Activated T-cell treated with anti-CD3 and anti-CD28 coated beads, Interleukin-2, amount 50 U/mL, for 4 hours (primary cell): ENCODE measurements at regions not wholly inside any gene's neighbourhood (a gene's known extent, or its start where the extent isn't known, plus 50 kb on each side); places are given as distances from the start of the nearest gene placed in this dataset.

ENCODE experiments used
- ATAC-seq, 2 donors: fragments of 200-7000 bp; cut with Tn5 transposase; one replicate each; pipeline ENCODE4 v1.10.0; 2021
- DNase-seq: peaks from one replicate; pipeline ENCODE4 v3.0.0-alpha.2; 2020
- H3K27me3 Mint-ChIP-seq: one replicate; pipeline ENCODE4 v1.8.0; 2021; ENCODE audit warnings: low read depth, mixed read lengths
- H3K36me3 Mint-ChIP-seq: one replicate; pipeline ENCODE4 v1.8.0; 2022; ENCODE audit warnings: mixed read lengths; ENCODE audit not compliant: insufficient read depth
- H3K4me1 Mint-ChIP-seq: one replicate; pipeline ENCODE4 v1.8.0; 2021; ENCODE audit warnings: low read depth, mixed read lengths
- H3K4me3 Mint-ChIP-seq: one replicate; pipeline ENCODE4 v1.8.0; 2021; ENCODE audit warnings: mild to moderate bottlenecking, moderate library complexity, mixed read lengths
- H3K9me3 Mint-ChIP-seq: one replicate; pipeline ENCODE4 v1.8.0; 2021; ENCODE audit warnings: mixed read lengths

- H3K4me1 Mint-ChIP-seq = no peaks in the 10 kb centered on the region
- H3K9me3 Mint-ChIP-seq = no peaks in the 10 kb centered on the region
- ATAC-seq (no peak), DNase-seq (no peak)
- H3K36me3 Mint-ChIP-seq = no peaks in the 10 kb centered on the region
- no peak overlapping the region for H3K4me3 Mint-ChIP-seq
- peaks cover 1% of the 10 kb centered on the region for H3K27me3 Mint-ChIP-seq
Measured at GRCh38 chr11:119935349-119935925, 202.5 kb downstream of the TRIM29 start.

DNA sequence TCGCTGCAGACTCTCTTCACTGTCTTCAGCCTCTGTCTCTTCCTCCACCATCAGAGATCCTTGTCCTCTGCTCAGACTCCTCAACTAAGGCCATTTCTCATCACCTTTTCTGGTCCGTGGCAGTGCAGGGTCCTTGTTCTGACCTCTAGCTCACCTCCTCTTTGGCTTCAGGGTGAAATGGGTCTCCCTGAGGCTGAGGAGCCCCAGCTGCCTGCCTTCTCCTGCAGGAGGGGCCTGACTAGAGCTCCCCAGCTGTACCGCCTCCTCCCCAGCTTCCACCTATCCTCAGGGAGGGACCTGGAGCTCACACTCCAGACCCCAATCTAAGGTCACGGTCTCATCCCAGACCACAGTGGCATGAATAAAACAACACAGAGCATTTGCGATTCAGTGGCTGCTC is 203.0 kb downstream of the TRIM29 start:
- no peak overlapping the region for H3K4me3 Mint-ChIP-seq
- no peak for DNase-seq
- H3K27me3 Mint-ChIP-seq = peaks cover 1% of the 10 kb centered on the region
- ATAC-seq = no peak
- no peaks in the 10 kb centered on the region for H3K36me3 Mint-ChIP-seq
- H3K9me3 Mint-ChIP-seq = no peaks in the 10 kb centered on the region
- no peaks in the 10 kb centered on the region for H3K4me1 Mint-ChIP-seq

DNA sequence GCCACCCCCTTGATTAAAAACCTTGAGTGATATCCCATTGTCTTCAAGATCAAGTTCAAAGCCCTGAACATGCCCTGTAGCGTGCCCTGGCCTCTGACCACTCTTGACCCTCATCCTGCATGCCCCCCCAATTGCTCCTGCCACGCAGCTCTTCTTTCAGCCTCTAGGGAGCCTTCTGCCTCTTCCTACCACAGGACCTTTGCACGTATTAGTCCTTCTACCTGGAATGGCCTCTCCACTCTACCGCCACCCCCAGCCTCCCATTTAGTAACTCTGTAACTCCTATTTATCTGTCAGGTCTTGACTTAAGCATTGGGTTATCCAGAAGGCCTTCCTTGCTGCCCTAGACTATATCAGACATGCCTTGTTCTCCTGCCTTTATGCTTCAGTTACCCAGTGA is 203.6 kb downstream of the TRIM29 start:
- ATAC-seq (no peak), DNase-seq (no peak)
- H3K27me3 Mint-ChIP-seq = peaks cover 1% of the 10 kb centered on the region
- no peak overlapping the region for H3K4me3 Mint-ChIP-seq
- H3K36me3 Mint-ChIP-seq = no peaks in the 10 kb centered on the region
- no peaks in the 10 kb centered on the region for H3K4me1 Mint-ChIP-seq
- H3K9me3 Mint-ChIP-seq = no peaks in the 10 kb centered on the region

DNA sequence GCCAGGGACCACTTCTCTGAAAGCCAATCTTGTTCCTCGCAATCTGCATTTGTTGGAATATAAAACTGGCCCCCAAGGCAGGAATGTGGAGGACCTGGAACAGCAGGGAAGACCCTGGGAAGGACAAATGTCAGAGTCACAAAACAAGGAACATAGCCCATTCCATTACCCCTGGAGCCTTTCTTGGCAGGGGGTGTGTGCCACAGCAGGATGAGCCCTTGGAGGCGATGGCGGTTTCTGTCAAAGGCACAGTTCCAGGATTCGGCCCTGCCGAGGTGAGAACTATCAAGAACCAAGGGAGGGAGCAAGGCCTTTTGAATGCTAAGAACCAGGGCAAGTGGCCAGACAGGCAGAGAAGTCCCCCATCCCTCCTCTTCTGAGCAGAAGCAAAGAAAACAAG is 204.3 kb downstream of the TRIM29 start:
- ATAC-seq = no peak
- H3K27me3 Mint-ChIP-seq = peaks cover 1% of the 10 kb centered on the region
- H3K36me3 Mint-ChIP-seq = no peaks in the 10 kb centered on the region
- H3K9me3 Mint-ChIP-seq = no peaks in the 10 kb centered on the region
- H3K4me1 Mint-ChIP-seq = no peaks in the 10 kb centered on the region
- H3K4me3 Mint-ChIP-seq = no peak overlapping the region
- DNase-seq = no peak

DNA sequence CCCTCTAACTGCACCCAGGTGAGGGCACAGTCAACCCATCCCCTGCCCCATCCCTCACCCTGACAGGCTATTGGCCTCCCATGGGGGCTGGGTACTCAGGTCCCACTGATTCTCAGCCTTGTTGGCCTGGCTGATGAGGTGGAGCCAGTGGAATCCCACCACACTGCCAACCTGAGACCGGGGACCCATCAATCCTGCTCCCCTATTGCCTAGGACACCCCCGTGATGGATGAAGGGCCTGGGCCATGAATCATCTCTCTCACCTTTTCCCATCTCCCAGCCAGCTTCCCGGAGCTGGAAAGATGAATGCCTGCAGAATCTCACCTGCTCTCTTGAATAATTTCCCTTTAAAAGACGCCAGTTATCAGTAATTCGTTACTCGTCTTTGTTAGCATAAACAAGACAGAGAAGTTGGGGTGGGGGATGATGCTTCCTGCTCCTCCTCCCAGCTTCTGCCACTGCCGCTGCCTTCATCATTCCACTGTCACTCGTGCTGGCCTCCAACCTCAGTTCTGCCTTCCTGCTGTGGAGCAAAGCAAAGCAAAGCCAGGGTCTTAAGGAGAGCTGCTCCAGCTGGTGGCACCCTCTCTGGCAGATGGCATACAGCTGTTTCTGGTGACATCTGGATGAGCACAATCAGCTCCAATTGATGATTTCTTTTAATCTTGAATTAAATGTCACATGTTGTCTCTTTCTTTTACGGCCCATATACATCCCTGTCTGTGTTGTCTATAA is 204.0 kb upstream of the NECTIN1 start:
- no peak for ATAC-seq
- no peaks in the 10 kb centered on the region for H3K36me3 Mint-ChIP-seq
- H3K9me3 Mint-ChIP-seq = no peaks in the 10 kb centered on the region
- DNase-seq = no peak
- H3K27me3 Mint-ChIP-seq = peaks cover 5% of the 10 kb centered on the region
- H3K4me1 Mint-ChIP-seq = no peaks in the 10 kb centered on the region
- H3K4me3 Mint-ChIP-seq = no peak overlapping the region

- Mint-ChIP-seq H3K9me3 (no peaks in the 10 kb centered on the region), H3K4me1 (no peaks in the 10 kb centered on the region), H3K36me3 (no peaks in the 10 kb centered on the region), H3K4me3 (no peak overlapping the region), H3K27me3 (peaks cover 10% of the 10 kb centered on the region)
- ATAC-seq (no peak), DNase-seq (no peak)
Measured at GRCh38 chr11:119928047-119928446, 199.0 kb upstream of the NECTIN1 start.

GRCh38 chr11:119924017-119924416 is 195.0 kb upstream of the NECTIN1 start:
- DNase-seq (no peak), ATAC-seq (no peak)
- Mint-ChIP-seq H3K4me3 (no peak overlapping the region), H3K36me3 (no peaks in the 10 kb centered on the region), H3K4me1 (no peaks in the 10 kb centered on the region), H3K27me3 (peaks cover 19% of the 10 kb centered on the region), H3K9me3 (no peaks in the 10 kb centered on the region)

GRCh38 chr11:119921571-119921970 is 192.6 kb upstream of the NECTIN1 start:
- peaks cover 17% of the 10 kb centered on the region for H3K27me3 Mint-ChIP-seq
- no peaks in the 10 kb centered on the region for H3K36me3 Mint-ChIP-seq
- no peaks in the 10 kb centered on the region for H3K9me3 Mint-ChIP-seq
- ATAC-seq (no peak), DNase-seq (no peak)
- no peaks in the 10 kb centered on the region for H3K4me1 Mint-ChIP-seq
- no peak overlapping the region for H3K4me3 Mint-ChIP-seq

GRCh38 chr11:119920666-119921387 is 191.8 kb upstream of the NECTIN1 start:
- Mint-ChIP-seq H3K9me3 (no peaks in the 10 kb centered on the region), H3K36me3 (no peaks in the 10 kb centered on the region), H3K27me3 (peaks cover 17% of the 10 kb centered on the region), H3K4me1 (no peaks in the 10 kb centered on the region), H3K4me3 (no peak overlapping the region)
- DNase-seq (no peak), ATAC-seq (no peak)

GRCh38 chr11:119919656-119920055 is 190.7 kb upstream of the NECTIN1 start:
- H3K36me3 Mint-ChIP-seq = no peaks in the 10 kb centered on the region
- ATAC-seq = no peak

GRCh38 chr11:119918347-119918746 is 189.3 kb upstream of the NECTIN1 start:
- H3K4me3 Mint-ChIP-seq = no peak overlapping the region
- DNase-seq = no peak
- no peaks in the 10 kb centered on the region for H3K36me3 Mint-ChIP-seq
- no peaks in the 10 kb centered on the region for H3K4me1 Mint-ChIP-seq
- peaks cover 15% of the 10 kb centered on the region for H3K27me3 Mint-ChIP-seq
- no peak for ATAC-seq
- H3K9me3 Mint-ChIP-seq = no peaks in the 10 kb centered on the region

More at GRCh38 chr11:119919656-119920055, 190.7 kb upstream of the NECTIN1 start:
- Mint-ChIP-seq H3K4me3 (no peak overlapping the region), H3K9me3 (no peaks in the 10 kb centered on the region), H3K4me1 (no peaks in the 10 kb centered on the region), H3K27me3 (peaks cover 17% of the 10 kb centered on the region)
- no peak for DNase-seq

DNA sequence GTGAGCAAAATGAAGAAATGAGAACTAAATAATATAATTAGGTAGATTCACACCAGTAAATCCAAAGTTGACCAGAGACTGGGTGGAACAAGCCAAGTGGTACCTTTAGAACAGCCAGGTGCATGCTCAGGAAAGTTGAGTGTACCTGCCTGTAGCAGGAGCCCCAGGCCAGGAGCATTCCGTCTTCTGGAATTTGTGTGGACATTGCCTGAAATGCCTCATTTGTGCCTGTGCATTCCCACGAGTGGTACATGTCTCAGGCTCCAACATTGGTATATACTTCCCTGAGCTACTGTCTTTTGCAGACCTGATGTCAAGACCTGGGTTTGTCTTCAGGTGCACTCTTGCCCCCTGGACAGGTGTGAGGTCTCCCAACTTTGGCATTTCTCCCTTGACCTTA is 187.6 kb upstream of the NECTIN1 start:
- DNase-seq = no peak
- H3K4me1 Mint-ChIP-seq = no peaks in the 10 kb centered on the region
- H3K4me3 Mint-ChIP-seq = no peak overlapping the region
- ATAC-seq = no peak
- H3K36me3 Mint-ChIP-seq = no peaks in the 10 kb centered on the region
- peaks cover 3% of the 10 kb centered on the region for H3K27me3 Mint-ChIP-seq
- H3K9me3 Mint-ChIP-seq = no peaks in the 10 kb centered on the region

GRCh38 chr11:119912229-119912628 is 183.2 kb upstream of the NECTIN1 start:
- Mint-ChIP-seq H3K4me1 (no peaks in the 10 kb centered on the region), H3K4me3 (no peak overlapping the region), H3K9me3 (no peaks in the 10 kb centered on the region), H3K36me3 (no peaks in the 10 kb centered on the region), H3K27me3 (peaks cover 8% of the 10 kb centered on the region)
- DNase-seq (no peak), ATAC-seq (no peak)

DNA sequence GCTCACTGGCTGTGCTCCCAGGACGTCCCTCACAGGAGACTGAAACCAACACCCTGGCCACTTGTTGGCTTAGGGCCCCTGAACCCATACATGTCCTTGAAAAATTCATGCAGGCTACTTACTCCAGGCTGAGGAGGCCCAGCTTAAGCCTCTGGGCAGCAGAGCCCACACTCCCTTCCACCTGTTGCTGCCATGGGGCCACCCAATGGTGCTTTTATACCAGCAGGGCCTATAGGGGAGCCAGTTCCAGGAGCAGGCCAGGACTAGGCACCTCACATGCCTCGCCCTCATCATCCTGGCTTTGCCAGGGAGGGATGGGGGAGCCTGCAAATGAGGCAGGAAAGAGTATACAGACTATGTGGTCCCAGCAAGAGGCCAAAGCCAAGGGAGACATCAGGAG is 181.7 kb upstream of the NECTIN1 start:
- Mint-ChIP-seq H3K4me3 (no peak overlapping the region), H3K4me1 (no peaks in the 10 kb centered on the region), H3K9me3 (no peaks in the 10 kb centered on the region), H3K27me3 (peaks cover 13% of the 10 kb centered on the region), H3K36me3 (no peaks in the 10 kb centered on the region)
- DNase-seq (no peak), ATAC-seq (no peak)

- Mint-ChIP-seq H3K4me3 (no peak overlapping the region), H3K27me3 (peaks cover 17% of the 10 kb centered on the region), H3K36me3 (no peaks in the 10 kb centered on the region), H3K4me1 (no peaks in the 10 kb centered on the region), H3K9me3 (no peaks in the 10 kb centered on the region)
- DNase-seq (no peak), ATAC-seq (no peak)
Measured at GRCh38 chr11:119910051-119910450, 181.1 kb upstream of the NECTIN1 start.
